ENCODE measurements at regions not wholly inside any gene's neighbourhood (a gene's known extent, or its start where the extent isn't known, plus 50 kb on each side); places are given as distances from the start of the nearest gene placed in this dataset.

GRCh38 chr2:150097901-150098531, 389.5 kb downstream of the RND3 start:
- no peak overlapping the region for H3K27ac ChIP-seq
- CTCF ChIA-PET, result interaction anchor here (0.7 kb wide), 2 partner anchors 13 to 175 kb away, joined by 3 to 4 read pairs; no protein-coding TSS in a partner anchor
- no peak for TF ChIP-seq CTCF (conservative IDR thresholded peaks at IDR 0.05; ENCODE audit: low read depth)
- POLR2A ChIA-PET (ENCODE audit: low non-redundant PET), result no interaction called here
- DNase-seq (ENCODE audit: low spot score), result no peak

GRCh38 chr2:150097402-150097801, 390.1 kb downstream of the RND3 start:
- H3K27ac ChIP-seq, result no peak overlapping the region
- ChIA-PET CTCF (interaction anchor here (0.7 kb wide), 1 partner anchor 13 kb away, joined by 4 read pairs; no protein-coding TSS in a partner anchor), POLR2A (ENCODE audit: low non-redundant PET) (no interaction called here)
- TF ChIP-seq CTCF (conservative IDR thresholded peaks at IDR 0.05; ENCODE audit: low read depth), result no peak
- no peak for DNase-seq (ENCODE audit: low spot score)

- H3K27ac ChIP-seq, result no peak overlapping the region
- TF ChIP-seq CTCF (conservative IDR thresholded peaks at IDR 0.05; ENCODE audit: low read depth), result no peak
- no peak for DNase-seq (ENCODE audit: low spot score)
- ChIA-PET POLR2A (ENCODE audit: low non-redundant PET) (no interaction called here), CTCF (no interaction called here)
Observed at GRCh38 chr2:150095361-150096095, 391.9 kb downstream of the RND3 start.

- no peak overlapping the region for H3K27ac ChIP-seq
- no peak for DNase-seq (ENCODE audit: low spot score)
- TF ChIP-seq CTCF (conservative IDR thresholded peaks at IDR 0.05; ENCODE audit: low read depth), result no peak
- ChIA-PET POLR2A (ENCODE audit: low non-redundant PET) (no interaction called here), CTCF (no interaction called here)
Observed at GRCh38 chr2:150091846-150092245, 395.6 kb downstream of the RND3 start.

GRCh38 chr2:150090031-150090430, 397.4 kb downstream of the RND3 start:
- DNase-seq (ENCODE audit: low spot score), result no peak
- TF ChIP-seq CTCF (conservative IDR thresholded peaks at IDR 0.05; ENCODE audit: low read depth), result no peak
- ChIA-PET CTCF (interaction anchor here (0.6 kb wide), 1 partner anchor 197 kb away, joined by 4 read pairs; no protein-coding TSS in a partner anchor), POLR2A (ENCODE audit: low non-redundant PET) (no interaction called here)
- no peak overlapping the region for H3K27ac ChIP-seq

- POLR2A ChIA-PET (ENCODE audit: low non-redundant PET), result no interaction called here
Observed at GRCh38 chr2:150088538-150088937, 398.9 kb downstream of the RND3 start.

More at GRCh38 chr2:150088538-150088937, 398.9 kb downstream of the RND3 start:
- CTCF ChIA-PET, result no interaction called here
- H3K27ac ChIP-seq, result no peak overlapping the region
- DNase-seq (ENCODE audit: low spot score), result no peak
- TF ChIP-seq CTCF (conservative IDR thresholded peaks at IDR 0.05; ENCODE audit: low read depth), result no peak

Measured in RWPE1 (cell line).